H1 (cell line): ENCODE measurements at regions not wholly inside any gene's neighbourhood (a gene's known extent, or its start where the extent isn't known, plus 50 kb on each side); places are given as distances from the start of the nearest gene placed in this dataset.

Experiments used
- CEBPB ChIP-seq: IDR thresholded peaks from 2 replicates; pipeline ENCODE4 v1.6.1; 2012; ENCODE audit warnings: low read depth, low read length
- CHD2 ChIP-seq: IDR thresholded peaks from 2 replicates; pipeline ENCODE4 v1.6.1; 2012; ENCODE audit warnings: low read length, improper control_type of control experiment
- CTCF ChIP-seq, 3 experiments: IDR thresholded peaks; 1 replicate in 2 of 3; 2 replicates in 1 of 3; pipeline versions ENCODE4 v1.5.1 to v1.6.1; 2011; ENCODE audit warnings: low read length in 3 of 3, mild to moderate bottlenecking in 3 of 3, inconsistent platforms in 2 of 3, low read depth in 1 of 3, moderate library complexity in 1 of 3; ENCODE audit not compliant: insufficient read depth in 1 of 3; ENCODE audit errors: control extremely low read depth in 1 of 3
- MAX ChIP-seq: IDR thresholded peaks from 2 replicates; pipeline ENCODE4 v1.6.1; 2012; ENCODE audit warnings: inconsistent platforms
- NRF1 ChIP-seq: IDR thresholded peaks from 2 replicates; pipeline ENCODE4 v1.6.1; 2011; ENCODE audit warnings: mild to moderate bottlenecking, low read depth, low read length, improper control_type of control experiment
- POLR2A ChIP-seq, 2 experiments: IDR thresholded peaks; 1 replicate in 1 of 2; 2 replicates in 1 of 2; pipeline ENCODE4 v1.6.1; 2011; ENCODE audit warnings: low read depth in 2 of 2, low read length in 2 of 2, mild to moderate bottlenecking in 2 of 2; ENCODE audit errors: control extremely low read depth in 1 of 2
- POLR2AphosphoS5 ChIP-seq: IDR thresholded peaks from 2 replicates; pipeline ENCODE4 v1.6.1; 2011; ENCODE audit warnings: low read depth, low read length
- RBBP5 ChIP-seq: IDR thresholded peaks from 2 replicates; pipeline ENCODE4 v1.7.1; 2012; ENCODE audit warnings: low read depth, mild to moderate bottlenecking, inconsistent platforms, low read length, moderate library complexity, borderline replicate concordance
- RXRA ChIP-seq: IDR thresholded peaks from 2 replicates; pipeline ENCODE4 v1.6.1; 2011; ENCODE audit warnings: low read depth, mild to moderate bottlenecking, low read length, moderate library complexity; ENCODE audit not compliant: insufficient read depth
- SP1 ChIP-seq: IDR thresholded peaks from 2 replicates; pipeline ENCODE4 v1.6.1; 2011; ENCODE audit warnings: low read depth, low read length
- USF2 ChIP-seq: IDR thresholded peaks from 2 replicates; pipeline ENCODE4 v1.6.1; 2011; ENCODE audit warnings: low read length, improper control_type of control experiment

- TF ChIP-seq CTCF (IDR thresholded peaks at IDR 0.05; ENCODE audit: control extremely low read depth in 1 of 3, insufficient read depth in 1 of 3, low read depth in 1 of 3, low read length in 3 of 3) (no peak), POLR2AphosphoS5 (no peak), RBBP5 (no peak), SP1 (no peak), POLR2A (IDR thresholded peaks at IDR 0.05; ENCODE audit: control extremely low read depth in 1 of 2, low read depth in 2 of 2, low read length in 2 of 2) (no peak), RXRA (no peak), CHD2 (no peak), USF2 (no peak), MAX (no peak), CEBPB (no peak), NRF1 (no peak)
Measured at GRCh38 chr14:28284546-28285300, 481.9 kb upstream of the FOXG1 start.
